OCI-M2 (cell line): ENCODE measurements at regions not wholly inside any gene's neighbourhood (a gene's known extent, or its start where the extent isn't known, plus 50 kb on each side); places are given as distances from the start of the nearest gene placed in this dataset.

ENCODE experiments used
- DNase-seq: peaks from one replicate; lab custom pipeline; 2025; ENCODE audit not compliant: unreplicated experiment; lab: John Stamatoyannopoulos, UW

DNA sequence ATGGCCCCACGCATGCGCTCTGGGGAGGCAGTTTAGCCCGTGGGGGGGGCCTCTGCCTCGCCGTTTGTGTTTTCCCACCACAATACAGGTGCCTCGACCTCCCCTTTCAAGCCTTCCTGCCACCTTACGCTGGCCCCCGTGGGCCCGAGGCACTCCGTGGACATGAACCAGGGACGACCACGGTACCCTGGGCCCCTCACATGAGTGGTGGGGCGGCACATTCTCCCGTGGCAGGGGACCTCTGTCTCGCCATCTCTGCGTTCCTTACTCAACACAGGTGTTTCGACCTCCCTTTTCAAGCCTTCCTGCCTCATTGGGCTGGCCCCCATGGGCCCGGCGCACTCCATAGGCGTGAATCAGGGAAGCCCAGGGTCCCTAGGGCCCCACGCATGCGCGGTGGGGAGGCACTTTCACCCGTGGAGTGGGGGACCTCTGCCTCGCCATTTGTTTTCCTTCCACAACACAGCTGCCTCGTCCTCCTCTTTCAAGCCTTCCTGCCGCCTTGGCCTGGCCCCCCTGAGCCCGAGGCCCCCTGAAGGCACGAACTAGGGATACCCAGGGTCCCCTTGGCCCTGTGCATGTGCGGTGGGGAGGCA is 339.5 kb downstream of the ALG10 start:
- DNase-seq = no peak

DNA sequence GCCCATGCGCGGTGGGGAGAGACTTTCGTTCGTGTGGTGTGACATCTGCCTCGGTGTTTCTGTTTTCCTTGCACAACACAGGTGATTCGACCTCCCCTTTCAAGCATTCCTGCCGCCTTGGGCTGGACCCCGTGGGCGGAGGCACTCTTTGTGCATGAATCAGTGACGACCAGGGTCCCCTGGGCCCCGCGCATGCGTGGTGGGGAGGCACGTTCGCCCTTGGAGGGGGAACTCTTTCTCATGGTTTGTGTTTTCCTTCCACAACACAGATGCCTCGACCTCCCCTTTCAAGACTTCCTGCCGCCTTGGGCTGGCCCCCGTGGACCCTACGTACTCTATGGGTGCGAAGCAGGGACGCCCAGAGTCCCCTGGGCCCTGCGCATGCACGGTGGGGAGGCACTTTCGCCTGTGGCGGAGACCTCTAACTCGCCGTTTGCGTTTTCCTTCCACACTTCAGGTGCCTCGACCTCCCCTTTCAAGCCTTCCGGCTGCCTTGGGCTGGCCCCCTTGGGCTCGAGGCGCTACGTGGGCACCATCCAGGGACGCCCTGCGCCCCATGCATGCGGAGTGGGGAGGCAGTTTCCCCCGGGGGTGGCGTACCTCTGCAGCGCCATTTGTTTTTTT is 340.9 kb downstream of the ALG10 start:
- DNase-seq = no peak

DNA sequence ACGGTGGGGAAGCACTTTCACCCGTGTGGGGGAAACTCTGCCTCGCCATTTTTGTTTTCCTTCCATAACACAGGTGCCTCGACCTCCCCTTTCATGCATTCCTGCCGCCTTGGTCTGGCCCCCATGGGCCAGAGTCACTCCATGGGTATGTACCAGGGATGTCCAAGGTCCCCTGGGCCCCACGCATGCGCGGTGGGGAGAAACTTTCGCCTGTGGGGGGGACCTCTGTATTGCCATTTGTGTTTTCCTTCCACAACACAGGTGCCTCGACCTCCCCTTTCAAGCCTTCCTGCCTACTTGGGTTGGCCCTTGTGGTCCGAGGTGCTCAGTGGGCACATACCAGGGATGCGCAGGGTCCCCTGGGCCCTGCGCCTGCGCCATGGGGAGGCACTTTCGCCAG is 345.8 kb downstream of the ALG10 start:
- DNase-seq = no peak

DNA sequence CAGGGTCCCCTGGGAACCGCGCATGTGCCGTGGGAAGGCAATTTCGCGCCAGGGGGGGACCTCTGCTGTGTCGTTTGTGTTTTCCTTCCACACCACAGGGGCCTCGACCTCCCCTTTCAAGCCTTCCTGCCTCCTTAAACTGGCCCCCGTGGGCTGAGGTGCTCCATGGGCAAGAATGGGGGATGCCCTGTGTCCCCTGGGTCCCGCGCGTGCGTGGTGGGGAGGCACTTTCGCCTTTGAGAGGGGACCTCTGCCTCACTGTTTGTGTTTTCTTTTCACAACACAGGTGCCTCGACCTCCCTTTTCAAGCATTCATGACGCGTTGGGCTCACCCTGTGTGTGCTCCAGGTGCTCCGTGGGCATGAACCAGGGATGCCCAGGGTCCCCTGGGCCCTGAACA is 348.8 kb downstream of the ALG10 start:
- DNase-seq = no peak

DNA sequence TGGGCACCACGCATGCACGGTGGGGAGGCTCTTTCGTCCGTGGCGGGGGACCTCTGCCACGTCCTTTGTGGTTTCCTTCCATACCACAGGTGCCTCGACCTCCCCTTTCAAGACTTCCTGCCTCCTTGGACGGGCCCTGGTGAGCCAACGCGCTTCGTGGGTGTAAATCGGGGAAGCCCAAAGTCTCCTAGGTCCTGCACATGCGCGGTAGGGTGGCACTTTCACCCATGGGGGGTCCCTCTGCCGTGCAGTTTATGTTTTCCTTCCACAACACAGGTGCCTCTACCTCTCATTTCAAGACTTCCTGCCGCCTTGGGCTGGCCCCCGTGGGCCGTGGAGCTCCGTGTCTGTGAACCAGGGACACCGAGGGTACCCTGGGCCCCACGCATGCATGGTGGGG is 349.7 kb downstream of the ALG10 start:
- DNase-seq = no peak

DNA sequence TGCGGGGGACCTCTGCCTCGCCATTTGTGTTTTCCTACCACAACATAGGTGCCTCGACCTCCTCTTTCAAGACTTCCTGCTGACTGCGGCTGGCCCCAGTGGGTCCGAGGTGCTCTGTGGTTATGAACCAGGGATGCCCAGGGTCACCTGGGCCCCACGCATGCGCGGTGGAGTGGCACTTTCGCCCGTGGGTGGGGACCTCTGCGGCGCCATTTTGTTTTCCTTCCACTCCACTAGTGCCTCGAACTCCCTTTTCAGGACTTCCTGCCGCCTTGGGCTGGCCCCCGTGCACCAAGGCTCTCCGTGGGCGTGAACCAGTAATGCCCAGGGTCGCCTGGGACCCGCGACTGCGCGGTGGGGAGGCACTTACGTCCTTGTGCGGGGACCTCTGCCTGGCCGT is 351.6 kb downstream of the ALG10 start:
- DNase-seq = no peak

DNA sequence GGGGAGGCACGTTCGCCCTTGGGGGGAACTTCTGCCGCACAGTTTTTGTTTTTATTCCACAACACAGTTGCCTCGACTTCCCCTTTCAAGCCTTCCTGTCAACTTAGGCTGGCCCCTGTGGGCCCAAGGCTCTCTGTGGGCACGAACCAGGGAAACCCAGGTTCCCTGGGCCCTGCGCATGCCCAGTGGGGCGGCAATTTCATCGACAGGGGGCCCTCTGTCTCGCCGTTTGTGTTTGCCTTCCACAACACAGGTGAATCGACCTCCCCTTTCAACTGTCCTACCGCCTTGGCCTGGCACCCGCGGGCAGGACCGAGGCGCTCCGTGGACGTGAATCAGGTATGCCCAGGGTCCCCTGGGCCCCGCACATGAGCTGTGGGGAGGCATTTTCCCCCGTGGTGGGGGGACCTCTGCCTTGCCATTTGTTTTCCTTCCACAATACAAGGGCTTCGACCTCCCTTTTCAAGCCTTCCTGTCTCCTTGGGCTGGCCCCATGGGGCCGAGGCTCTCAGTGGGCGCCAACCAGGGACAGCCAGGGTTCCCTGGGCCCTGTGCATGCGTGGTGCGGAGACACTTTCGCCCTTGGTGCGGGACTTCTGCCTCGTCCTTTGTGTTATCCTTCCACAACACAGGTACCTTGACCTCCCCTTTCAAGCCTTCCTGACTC is 354.0 kb downstream of the ALG10 start:
- no peak for DNase-seq

DNA sequence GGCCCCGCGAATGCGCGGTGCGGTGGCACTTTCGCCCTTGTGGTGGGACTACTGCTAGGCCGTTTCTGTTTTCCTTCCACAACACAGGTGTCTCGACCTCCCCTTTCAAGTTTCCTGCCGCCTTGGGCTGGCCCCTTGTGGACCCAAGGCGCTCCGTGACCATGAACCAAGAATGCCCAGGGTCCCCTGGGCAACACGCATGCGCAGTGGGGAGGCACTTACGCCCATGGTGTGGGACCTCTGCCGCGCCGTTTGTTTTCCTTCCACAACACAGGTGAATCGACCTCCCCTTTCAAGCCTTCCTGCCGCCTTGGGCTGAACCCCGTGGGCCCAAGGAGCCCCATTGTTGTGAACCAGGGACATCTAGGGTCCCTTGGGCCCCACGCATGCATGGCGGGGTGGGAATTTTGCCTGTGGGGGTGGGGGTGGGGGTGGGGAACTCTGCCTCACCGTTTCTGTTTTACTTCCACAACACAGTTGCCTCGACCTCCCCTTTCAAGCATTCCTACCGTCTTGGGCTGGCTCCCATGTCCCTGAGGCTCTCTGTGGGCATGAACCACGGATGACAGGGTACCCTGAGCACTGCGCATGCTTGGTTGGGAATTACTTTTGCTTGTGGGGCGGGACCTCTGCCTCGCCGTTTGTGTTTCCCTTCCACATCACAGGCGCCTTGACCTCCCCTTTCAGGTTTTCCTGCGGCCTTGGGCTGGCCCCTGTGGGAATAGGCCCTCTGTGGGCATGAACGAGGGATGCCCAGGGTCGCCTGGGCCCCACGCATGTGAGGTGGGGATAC is 355.1 kb downstream of the ALG10 start:
- DNase-seq = no peak

DNA sequence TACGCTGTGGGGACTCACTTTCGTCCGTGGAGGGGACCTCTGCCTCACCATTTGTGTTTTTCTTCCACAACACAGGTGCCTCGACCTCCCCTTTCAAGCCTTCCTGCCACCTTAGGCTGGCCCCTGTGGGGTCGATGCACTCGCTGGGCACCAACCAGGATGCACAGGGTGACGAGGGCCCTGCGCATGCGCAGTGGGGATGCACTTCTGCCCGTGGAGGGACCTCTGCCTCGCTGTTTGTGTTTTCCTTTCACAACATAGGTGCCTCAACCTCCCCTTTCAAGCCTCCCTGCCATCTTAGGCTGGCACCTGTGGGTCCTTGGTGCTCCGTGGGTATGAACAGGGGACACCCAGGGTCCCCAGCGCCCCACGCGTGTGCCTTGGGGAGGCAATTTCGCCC is 356.8 kb downstream of the ALG10 start:
- DNase-seq = no peak

DNA sequence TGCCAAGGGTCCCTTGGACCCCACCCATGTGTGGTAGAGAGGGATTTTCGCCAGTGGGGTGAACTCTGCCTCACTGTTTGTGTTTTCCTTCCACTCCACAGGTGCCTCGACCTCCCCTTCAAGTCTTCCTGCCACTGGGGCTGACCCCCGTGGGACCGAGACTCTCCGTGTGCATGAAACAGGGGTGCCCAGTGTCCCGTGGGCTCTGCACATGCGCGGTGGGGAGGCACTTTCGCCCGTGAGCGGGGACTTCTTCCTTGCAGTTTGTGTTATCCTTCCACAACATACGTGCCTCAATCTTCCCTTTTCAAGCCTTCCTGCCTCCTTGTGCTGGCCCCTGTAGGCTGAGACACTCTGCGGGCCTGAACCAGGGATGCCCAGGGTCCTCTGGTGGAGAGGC is 362.4 kb downstream of the ALG10 start:
- DNase-seq = no peak

DNA sequence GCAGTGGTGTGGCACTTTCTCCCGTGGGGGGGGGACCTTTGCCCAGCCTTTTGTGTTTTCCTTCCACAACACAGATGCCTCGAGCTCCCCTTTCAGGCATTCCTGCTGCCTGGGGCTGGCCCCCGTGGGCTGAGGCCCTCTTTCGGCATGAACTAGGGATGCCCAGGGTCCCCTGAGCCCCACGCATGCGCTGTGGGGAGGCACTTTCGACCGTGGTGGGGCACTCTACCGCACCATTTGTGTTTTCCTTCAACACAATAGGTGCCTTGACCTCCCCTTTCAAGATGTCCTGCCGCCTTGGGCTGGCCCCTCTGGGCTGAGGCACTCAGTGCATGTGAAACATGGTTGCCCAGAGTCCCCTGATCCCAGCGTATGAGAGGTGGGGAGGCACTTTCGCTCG is 363.7 kb downstream of the ALG10 start:
- DNase-seq = no peak

DNA sequence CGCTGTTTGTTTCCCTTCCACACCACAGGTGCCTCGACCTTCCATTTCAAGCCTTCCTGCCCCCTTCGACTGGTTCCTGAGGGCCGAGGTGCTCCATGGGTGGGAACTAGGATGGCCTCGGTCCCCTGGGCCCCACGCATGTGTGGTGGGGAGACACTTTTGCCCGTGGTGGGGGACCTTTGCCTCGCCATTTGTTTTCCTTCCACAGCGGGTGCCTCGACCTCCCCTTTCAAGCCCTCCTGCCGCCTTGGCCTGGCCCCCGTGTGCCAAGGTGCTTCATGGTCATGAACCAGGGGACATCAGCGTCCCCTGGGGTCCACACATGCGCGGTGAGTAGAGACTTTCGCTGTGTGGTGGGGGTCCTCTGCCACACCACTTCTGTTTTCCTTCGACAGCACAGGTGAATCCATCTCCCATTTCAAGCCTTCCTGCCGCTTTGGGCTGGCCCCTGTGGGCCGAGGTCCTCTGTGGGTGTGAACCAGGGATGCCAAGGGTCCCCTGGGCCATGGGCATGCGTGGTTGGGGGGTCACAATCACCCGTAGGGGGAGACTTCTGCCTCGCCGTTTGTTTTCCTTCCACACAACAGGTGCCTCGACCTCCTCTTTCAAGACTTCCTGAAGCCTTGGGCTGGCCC is 364.4 kb downstream of the ALG10 start:
- DNase-seq = no peak

DNA sequence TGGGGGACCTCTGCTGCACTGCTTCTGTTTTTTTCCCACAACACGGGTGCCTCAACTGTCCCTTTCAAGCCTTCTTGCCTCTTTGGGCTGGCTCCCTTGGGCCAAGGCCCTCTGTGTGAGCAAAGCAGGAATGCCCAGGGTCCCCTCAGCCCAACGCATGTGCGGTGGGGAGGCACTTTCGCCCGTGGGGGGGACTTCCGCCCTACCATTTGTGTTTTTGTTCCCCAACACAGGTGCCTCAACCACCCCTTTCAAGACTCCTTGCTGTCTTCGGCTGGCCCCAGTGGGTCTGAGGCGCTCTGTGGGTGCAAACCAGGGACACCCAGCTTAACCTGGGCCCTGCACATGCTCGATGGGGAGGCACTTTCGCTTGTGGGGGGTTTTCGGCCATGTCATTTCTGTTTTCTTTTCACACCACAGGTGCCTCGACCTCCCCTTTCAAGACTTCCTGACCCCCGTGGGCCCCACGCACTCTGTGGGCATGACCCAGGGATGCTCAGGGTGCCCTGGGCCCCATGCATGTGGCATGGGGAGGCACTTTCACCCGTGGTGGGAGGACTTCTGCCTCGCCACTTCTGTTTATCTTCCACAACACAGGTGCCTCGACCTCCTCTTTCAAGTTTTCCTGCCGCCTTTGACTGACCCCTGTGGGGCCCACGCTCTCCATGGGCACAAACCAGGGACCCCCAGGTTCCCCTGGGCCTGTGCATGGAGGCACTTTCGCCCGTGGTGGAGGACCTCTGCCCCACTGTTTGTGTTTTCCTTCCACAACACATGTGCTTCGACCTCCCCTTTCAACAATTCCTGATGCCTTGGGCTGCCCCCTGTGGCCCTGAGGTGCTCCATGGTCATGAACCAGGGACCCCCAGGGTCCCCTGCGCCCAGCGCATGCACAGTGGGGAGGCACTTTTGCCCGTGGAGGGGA is 365.7 kb downstream of the ALG10 start:
- DNase-seq = no peak

DNA sequence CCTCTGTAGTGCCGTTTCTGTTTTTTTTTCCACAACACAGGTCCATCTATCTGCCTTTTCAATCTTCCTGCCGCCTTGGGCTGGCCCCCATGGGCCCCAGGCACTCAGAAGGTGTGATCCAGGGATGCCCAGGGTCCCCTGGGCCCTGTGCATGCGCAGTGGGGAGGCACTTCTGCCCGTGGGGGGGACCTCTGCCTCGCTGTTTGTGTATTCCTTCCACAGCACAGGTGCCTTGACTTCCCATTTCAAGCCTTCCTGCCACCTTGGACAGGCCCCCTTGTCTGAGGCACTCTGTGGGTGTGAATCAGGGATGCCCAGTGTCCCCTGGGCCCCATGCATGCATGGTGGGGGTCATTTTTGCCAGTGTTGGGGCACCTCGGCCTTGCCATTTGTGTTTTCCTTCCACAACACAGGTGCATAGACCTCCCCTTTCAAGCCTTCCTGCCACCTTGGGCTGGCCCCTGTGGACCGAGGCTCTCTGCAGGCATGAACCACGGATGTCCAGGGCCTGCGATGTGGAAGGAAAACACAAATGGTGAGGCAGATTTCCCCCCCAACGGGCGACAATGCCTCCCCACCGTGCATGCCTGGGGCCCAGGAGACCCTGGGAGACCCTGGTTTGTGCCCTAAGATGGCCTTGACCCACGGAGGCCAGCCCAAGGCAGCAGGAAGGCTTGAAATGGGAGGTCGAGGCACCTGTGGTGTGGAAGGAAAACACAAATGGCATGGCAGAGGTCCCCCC is 366.5 kb downstream of the ALG10 start:
- no peak for DNase-seq

DNA sequence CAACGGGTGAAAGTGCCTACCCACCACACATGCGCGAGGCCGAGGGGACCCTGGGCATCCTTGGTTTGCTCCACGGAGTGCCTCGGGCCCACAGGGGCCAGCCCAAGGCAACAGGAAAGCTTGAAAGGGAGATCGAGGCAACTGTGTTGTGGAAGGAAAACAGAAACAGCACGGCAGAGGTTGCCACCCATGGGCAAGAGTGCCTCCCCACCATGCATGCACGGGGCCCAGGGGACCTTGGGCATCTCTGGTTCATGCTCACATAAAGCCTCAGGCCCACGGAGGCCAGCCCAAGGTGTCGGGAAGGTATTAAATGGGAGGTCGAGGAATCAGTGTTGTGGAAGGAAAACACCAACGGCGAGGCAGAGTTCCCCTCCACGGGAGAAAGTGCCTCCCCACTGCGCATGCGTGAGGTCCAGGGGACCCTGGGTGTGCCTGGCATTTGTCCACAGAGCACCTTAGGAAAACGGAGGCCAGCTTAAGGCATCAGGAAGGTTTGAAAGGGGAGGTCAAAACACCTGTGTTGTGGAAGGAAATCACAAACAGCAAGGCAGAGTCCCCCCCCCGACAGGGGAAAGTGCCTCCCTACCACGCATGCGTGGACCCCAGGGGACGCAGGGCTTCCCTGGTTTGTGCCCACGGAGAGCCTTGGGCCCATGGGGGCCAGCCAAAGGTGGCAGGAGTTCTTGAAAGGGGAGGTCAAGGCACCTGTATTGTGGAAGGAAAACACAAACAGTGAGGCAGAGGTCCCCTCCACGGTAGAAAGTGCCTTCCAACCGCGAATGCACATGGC is 367.3 kb downstream of the ALG10 start:
- no peak for DNase-seq

DNA sequence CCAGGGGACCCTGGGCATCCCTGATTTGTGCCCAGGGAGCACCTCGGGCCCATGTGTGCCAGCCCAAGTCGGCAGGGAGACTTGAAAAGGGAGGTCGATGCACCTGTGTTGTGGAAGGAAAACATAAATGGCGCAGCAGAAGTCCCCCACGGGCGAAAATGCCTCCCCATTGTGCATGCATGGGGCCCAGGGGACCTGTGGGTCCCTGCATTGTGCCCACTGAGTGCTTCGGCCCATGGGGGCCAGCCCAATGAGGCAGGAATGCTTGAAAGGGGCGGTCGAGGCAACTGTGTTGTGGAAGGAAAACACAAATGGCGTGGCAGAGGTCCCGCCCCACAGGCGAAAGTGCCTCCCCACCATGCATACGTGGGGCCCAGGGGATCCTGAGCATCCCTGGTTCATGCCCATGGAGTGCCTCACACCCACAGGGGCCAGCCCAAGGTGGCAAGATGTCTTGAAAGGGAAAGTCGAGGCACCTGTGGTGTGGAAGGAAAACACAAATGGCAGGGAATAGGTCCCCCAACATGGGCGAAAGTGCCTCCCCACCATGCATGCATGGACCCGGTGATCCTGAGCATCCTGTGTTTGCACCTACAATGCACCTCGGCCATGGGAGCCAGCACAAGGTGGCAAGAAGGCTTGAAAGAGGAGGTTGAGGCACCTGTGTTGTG is 368.0 kb downstream of the ALG10 start:
- no peak for DNase-seq

DNA sequence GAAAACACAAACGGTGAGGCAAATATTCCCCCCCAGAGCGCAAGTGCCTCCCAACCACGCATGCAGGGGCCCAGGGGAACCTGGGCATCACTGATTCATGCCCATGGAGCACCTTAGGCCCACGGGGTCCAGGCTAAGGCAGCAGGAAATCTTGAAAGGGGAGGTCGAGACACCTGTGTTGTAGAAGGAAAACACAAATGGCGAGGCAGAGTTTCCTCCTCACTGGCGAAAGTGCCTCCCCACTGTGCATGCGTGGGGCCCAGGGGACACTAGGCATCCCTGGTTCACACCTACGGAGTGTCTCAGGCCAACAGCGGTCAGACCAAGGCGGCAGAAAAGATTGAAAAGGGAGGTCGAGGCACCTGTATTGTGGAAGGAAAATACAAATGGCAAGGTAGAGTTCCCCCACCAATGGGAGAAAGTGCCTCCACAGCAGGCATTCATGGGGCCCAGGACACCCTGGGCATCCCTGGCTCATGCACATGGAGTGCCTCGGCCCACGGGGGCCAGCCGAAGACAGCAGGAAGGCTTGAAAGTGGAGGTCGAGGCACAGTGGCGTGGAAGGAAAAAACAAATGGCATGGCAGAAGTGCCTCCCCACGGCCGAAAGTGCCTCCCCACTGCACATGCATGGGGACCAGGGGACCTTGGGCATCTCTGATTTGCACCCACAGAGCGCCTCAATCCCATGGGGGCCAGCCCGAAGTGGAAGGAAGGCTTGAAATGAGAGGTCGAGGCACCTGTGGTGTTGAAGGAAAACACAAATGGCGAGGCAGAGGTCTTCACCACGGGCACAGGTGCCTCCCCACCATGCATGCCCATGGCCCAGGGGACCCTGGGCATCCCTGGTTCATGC is 368.8 kb downstream of the ALG10 start:
- no peak for DNase-seq
